IPS DF 6.9 (cell line): ENCODE measurements at regions not wholly inside any gene's neighbourhood (a gene's known extent, or its start where the extent isn't known, plus 50 kb on each side); places are given as distances from the start of the nearest gene placed in this dataset.

ENCODE experiments used
- DNase-seq: peaks from one replicate; pipeline ENCODE4 v3.0.0-alpha.2; 2013; ENCODE audit warnings: low read depth, low spot score
- H3K27ac ChIP-seq: one replicate; pipeline ENCODE4 v1.5.1; 2013; ENCODE audit warnings: low read length, control low read depth
- H3K27me3 ChIP-seq: 2 replicates; pipeline ENCODE4 v1.6.1; 2013; ENCODE audit warnings: mild to moderate bottlenecking, low read length; ENCODE audit not compliant: control insufficient read depth, insufficient read depth
- H3K36me3 ChIP-seq: 2 replicates; pipeline ENCODE4 v1.6.1; 2013; ENCODE audit warnings: low read length; ENCODE audit not compliant: control insufficient read depth, insufficient read depth
- H3K4me1 ChIP-seq: 2 replicates; pipeline ENCODE4 v1.6.1; 2013; ENCODE audit warnings: low read length; ENCODE audit not compliant: control insufficient read depth, insufficient read depth
- H3K4me3 ChIP-seq: 2 replicates; pipeline ENCODE4 v1.5.1; 2013; ENCODE audit warnings: mild to moderate bottlenecking, low read length
- H3K9me3 ChIP-seq: 2 replicates; pipeline ENCODE4 v1.6.1; 2013; ENCODE audit warnings: low read length, inconsistent platforms; ENCODE audit not compliant: control insufficient read depth, insufficient read depth
- WGBS: extraction: QIAGEN DNeasy Blood & Tissue Kit; methylation state at CpG from one replicate; pipeline ENCODE4 v1.1.7; 2013; ENCODE audit warnings: mixed read lengths, missing lambda C conversion rate; ENCODE audit not compliant: insufficient read length, insufficient coverage; 5-methylcytosine and 5-hydroxymethylcytosine counted together

DNA sequence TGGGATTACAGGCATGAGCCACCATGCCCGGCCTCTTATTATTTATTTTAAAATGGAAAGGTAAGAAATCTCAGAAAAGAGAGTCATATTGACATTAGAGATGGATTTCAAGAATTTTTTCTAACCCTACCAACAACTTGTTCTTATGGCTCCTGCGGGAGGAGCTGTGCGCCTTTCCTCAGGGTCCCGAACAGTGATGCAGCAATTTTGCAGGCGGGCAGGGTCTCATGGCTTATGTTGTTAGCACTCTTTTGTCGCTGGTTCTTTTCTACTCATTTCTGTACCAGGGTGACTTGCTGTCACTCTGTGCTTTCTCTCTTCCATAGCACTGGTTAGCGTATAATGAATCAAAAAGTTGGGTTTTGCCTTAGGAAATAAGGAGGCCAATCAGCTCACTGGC is 148.8 kb upstream of the DLGAP1 start:
- Histone ChIP-seq H3K27ac (no peak overlapping the region), H3K4me1 (no peaks in the 10 kb centered on the region), H3K36me3 (no peaks in the 10 kb centered on the region), H3K9me3 (no peaks in the 10 kb centered on the region), H3K4me3 (no peak overlapping the region), H3K27me3 (no peaks in the 10 kb centered on the region)
- no CpG with 5 or more reads among the region's 7 CpGs for WGBS
- DNase-seq: no peak

DNA sequence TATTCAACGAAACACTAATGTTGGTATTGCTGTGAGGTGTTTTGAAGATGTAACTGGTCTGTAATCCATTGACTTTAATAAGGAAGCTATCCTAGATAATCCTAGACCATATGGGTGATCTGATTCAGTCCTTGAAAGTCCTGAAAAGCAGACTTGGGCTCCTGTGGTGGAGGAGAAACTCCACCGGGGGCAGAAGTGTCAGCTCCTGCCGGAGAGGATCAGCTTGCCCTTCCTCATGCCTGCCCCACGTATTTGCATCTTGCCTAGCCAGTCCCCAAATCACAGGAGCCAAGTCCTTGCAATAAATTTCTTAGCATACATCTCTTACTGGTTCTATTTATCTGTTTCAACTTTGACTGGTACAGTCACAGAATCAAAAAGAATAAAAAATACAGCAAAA is 144.2 kb upstream of the DLGAP1 start:
- whole genome bisulfite sequencing: no CpG with 5 or more reads among the region's 4 CpGs

DNA sequence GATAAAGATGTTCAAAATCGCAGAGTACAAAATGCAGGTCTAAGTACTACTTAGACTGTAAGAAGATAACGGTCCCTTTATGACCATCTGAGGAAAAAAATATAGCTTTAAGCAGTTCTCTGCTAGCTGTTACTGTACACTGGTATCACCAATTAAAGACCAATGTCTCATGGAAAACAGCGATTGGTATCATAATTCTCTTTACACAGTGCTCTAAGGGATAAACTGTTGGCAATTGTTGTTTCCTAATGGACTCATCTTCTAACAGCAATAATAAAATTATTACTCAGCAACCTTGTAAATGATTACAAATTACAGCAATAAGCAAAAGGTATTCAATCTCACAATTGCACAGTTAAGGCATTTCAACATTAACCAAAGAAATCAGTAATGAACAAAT is 142.2 kb upstream of the DLGAP1 start:
- DNase-seq: no peak
- Histone ChIP-seq H3K4me3 (no peak overlapping the region), H3K27ac (no peak overlapping the region), H3K9me3 (no peaks in the 10 kb centered on the region), H3K27me3 (no peaks in the 10 kb centered on the region), H3K36me3 (no peaks in the 10 kb centered on the region), H3K4me1 (no peaks in the 10 kb centered on the region)
- no CpG with 5 or more reads among the region's 3 CpGs for WGBS

More for the DNA sequence above, 144.2 kb upstream of the DLGAP1 start:
- Histone ChIP-seq H3K4me1 (no peaks in the 10 kb centered on the region), H3K4me3 (no peak overlapping the region), H3K9me3 (no peaks in the 10 kb centered on the region), H3K27ac (no peak overlapping the region), H3K27me3 (no peaks in the 10 kb centered on the region), H3K36me3 (no peaks in the 10 kb centered on the region)
- no peak for DNase-seq

DNA sequence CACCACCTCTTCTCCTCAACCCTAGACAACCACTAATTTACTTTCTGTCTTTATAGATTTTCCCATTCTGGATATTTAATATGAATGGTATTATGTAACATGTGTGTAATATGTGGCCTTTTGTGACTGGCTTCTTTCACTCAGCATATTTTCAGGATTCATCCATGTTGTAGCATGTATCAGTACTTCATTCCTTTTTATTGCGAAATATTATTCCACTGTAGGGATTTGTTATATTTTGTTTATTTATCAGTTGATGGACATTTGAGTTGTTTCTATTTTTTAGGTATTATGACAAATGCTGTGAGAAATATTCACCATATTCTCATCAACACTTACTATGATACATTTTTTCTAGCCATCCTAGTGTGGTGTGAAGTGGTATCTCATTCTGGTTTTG is 138.8 kb upstream of the DLGAP1 start:
- Histone ChIP-seq H3K4me3 (no peak overlapping the region), H3K36me3 (no peaks in the 10 kb centered on the region), H3K27me3 (no peaks in the 10 kb centered on the region), H3K4me1 (no peaks in the 10 kb centered on the region), H3K27ac (no peak overlapping the region), H3K9me3 (no peaks in the 10 kb centered on the region)
- no CpG with 5 or more reads among the region's 1 CpG for WGBS
- DNase-seq: no peak

DNA sequence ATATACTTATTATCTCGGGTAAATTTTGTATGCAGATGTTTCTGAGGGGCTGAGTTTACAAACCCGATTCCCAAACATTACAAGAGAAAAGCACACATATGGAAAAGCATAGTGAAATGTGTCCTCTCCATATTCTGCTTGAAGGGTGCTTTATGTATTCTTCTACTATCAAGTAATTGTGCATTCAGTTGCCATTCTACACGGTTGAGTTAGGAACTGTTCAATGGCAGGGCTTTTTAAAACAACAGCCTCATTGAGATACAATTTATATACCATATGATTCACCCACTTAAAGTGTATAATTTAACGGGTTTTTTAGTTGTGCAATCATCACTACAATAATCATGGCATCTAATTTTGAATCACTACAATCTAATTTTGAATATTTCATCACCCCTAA is 138.4 kb upstream of the DLGAP1 start:
- Histone ChIP-seq H3K27ac (no peak overlapping the region), H3K4me1 (no peaks in the 10 kb centered on the region), H3K4me3 (no peak overlapping the region), H3K36me3 (no peaks in the 10 kb centered on the region), H3K9me3 (no peaks in the 10 kb centered on the region), H3K27me3 (no peaks in the 10 kb centered on the region)
- no peak for DNase-seq
- WGBS: no CpG with 5 or more reads among the region's 4 CpGs

DNA sequence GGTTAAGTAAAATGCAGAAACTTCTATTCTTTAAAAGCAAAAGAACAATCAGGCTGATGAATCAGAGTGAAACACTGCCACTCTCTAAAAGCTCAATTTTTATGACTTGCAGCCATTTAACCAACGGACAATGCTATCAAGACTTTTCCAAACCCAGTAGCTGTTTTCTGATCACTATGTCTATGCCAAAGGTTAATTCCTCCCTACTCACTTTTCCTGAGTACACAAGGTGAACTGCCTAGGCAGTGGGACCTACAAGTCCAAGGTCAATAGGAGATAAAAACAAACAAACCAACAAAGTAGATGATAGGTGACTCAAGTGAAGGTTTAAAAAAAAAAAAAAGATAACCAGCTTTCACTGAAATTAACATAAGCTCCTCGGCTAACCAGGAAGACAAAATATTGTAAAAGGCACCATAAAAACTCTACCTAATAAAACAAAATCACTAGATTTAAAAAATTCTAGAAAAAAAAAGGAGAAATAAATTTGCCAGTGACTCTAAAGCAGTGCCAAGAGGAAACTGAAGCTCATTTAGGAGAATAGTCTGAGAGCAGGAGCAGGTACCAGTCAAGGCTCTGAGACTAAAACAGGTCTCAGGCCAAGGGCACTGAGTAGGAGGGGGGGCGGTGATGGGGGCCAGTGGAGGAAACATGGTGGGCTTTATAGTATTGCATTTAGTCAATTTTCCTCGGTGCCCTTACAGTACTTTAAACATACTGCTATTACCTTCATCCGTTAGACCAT is 134.1 kb upstream of the DLGAP1 start:
- Histone ChIP-seq H3K27me3 (no peaks in the 10 kb centered on the region), H3K9me3 (no peaks in the 10 kb centered on the region), H3K27ac (no peak overlapping the region), H3K4me3 (no peak overlapping the region), H3K4me1 (no peaks in the 10 kb centered on the region), H3K36me3 (no peaks in the 10 kb centered on the region)
- WGBS: no CpG with 5 or more reads among the region's 5 CpGs
- DNase-seq: no peak

DNA sequence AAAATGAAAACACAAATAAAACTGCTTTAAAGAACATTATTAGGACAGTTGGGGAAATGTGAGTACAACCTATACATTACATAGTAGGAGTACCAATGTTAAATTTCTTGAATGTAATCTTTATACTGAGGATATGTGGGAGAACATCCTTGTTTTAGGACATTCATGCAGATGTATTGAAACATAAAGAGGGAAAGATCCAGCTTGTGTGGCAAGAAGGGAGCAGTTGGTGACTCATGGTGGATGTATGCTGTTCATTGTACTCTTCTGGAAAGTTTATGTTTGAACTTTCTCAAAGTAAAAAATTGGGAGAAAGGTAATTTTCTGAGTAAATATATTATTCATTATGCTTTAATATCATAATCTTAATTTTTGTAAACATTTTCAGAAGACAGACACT is 132.1 kb upstream of the DLGAP1 start:
- no peak for DNase-seq
- Histone ChIP-seq H3K36me3 (no peaks in the 10 kb centered on the region), H3K27ac (no peak overlapping the region), H3K4me1 (no peaks in the 10 kb centered on the region), H3K4me3 (no peak overlapping the region), H3K27me3 (no peaks in the 10 kb centered on the region), H3K9me3 (no peaks in the 10 kb centered on the region)

DNA sequence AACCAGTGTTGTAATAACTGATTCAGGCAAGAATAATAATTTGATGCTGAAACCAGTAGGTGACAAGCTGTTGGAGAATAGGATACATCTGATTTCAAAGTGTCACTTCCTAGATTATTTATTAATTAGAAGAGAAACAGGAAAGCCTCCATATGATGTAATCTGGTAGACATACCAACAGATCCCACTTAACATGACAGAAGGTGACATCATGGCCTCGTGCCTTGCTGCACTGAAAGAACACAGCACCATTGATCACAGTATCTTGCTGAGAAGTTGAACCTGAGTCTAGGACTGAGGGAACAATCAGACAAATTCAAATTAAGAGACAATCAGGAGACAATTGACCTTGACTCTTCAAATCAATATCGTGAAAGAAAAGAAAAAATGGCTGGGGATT is 131.6 kb upstream of the DLGAP1 start:
- no CpG with 5 or more reads among the region's 2 CpGs for WGBS
- H3K9me3 ChIP-seq: no peaks in the 10 kb centered on the region
- H3K36me3 ChIP-seq: no peaks in the 10 kb centered on the region
- no peak overlapping the region for H3K27ac ChIP-seq
- no peaks in the 10 kb centered on the region for H3K27me3 ChIP-seq
- no peaks in the 10 kb centered on the region for H3K4me1 ChIP-seq
- no peak overlapping the region for H3K4me3 ChIP-seq
- no peak for DNase-seq

DNA sequence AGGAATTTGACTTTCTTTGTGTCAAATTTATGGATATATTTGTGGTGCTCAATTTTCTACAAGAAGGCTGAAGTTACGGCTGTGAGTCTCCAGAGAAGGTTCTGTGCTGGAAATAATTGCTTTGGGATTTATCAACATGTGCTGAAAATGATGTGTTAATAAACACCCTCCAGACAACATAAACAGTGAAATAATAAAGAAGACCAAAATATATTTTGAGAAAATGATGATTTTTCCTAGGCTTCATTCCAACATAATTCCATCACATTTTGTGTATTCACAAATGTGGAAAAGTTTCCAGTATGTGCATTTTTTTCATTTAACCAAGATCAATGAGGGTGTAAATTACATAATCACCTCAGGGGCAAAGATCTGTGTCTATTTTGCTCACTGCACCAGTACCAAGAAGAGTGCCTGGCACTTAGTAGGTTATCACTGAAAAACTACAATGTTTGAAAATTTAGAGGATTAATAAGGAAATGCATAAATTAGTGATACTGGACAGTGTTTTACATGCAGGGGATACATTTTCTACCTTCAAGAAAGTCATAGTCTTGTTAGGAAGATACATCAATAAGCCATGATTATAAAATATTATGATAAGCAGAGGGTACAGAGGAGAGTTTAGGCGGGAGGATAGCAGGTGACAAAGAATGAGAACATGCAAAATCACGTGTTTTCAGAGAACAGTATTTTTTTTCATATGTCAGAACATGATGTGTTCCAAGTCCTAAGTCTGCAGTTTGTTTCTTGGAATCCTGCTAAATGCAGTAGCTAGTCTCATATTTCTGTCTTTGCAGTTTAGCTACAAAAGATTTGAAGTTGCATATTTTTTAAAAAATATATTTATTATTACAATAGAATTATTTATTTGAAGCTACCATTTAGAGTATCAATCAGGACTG is 127.6 kb upstream of the DLGAP1 start:
- Histone ChIP-seq H3K27ac (no peak overlapping the region), H3K9me3 (no peaks in the 10 kb centered on the region), H3K36me3 (no peaks in the 10 kb centered on the region), H3K27me3 (no peaks in the 10 kb centered on the region), H3K4me1 (no peaks in the 10 kb centered on the region), H3K4me3 (no peak overlapping the region)
- DNase-seq: no peak
- WGBS: no CpG with 5 or more reads among the region's 3 CpGs

DNA sequence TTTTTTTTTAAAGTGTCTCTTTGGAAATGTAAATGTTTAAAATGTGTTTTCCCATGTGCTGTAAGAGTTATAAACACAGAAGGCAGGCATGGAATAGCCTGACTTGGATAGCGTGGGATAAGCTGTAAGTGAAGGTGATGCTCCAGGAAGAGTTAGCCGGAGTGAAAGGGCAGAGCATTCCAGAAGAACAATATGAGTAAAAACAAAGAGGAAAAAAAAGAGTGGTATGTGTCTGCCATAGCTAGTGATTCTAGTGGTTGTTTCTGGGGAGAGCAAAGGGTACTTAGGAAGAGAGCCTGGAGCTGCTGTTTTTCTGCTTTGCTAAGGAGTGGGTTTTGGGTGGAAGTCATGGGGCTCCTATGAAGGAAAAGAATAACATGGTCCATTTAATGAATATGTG is 126.9 kb upstream of the DLGAP1 start:
- WGBS: no CpG with 5 or more reads among the region's 2 CpGs
- H3K4me1 ChIP-seq: no peaks in the 10 kb centered on the region

More for the DNA sequence above, 126.9 kb upstream of the DLGAP1 start:
- no peaks in the 10 kb centered on the region for H3K36me3 ChIP-seq
- H3K9me3 ChIP-seq: no peaks in the 10 kb centered on the region
- DNase-seq: no peak
- H3K27me3 ChIP-seq: no peaks in the 10 kb centered on the region
- no peak overlapping the region for H3K4me3 ChIP-seq
- no peak overlapping the region for H3K27ac ChIP-seq
